ENCODE measurements at regions not wholly inside any gene's neighbourhood (a gene's known extent, or its start where the extent isn't known, plus 50 kb on each side); places are given as distances from the start of the nearest gene placed in this dataset.
"Not testable (repeated sequence)": the region's sequence is repeated elsewhere in the genome, so short reads cannot be mapped to it uniquely, and the experiment has no call there.

DNA sequence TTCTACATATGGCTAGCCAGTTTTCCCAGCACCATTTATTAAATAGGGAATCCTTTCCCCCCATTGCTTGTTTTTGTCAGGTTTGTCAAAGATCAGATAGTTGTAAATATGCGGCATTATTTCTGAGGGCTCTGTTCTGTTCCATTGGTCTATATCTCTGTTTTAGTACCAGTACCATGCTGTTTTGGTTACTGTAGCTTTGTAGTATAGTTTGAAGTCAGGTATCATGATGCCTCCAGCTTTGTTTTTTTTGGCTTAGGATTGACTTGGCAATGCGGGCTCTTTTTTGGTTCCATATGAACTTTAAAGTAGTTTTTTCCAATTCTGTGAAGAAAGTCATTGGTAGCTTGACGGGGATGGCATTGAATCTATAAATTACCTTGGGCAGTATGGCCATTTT lies 60.0 kb upstream of the GPC3 start:
- H3K27ac ChIP-seq; FAIRE-seq; ATAC-seq; H3K9me3 ChIP-seq; H3K27me3 ChIP-seq; H3K4me3 ChIP-seq; H3K36me3 ChIP-seq; intact Hi-C loops (cut with DNase I); H3K4me1 ChIP-seq; DNase-seq: not testable (repeated sequence)
- WGBS, 2 donors, result 82 to 94% methylated on average over 2 of the region's 3 CpGs

DNA sequence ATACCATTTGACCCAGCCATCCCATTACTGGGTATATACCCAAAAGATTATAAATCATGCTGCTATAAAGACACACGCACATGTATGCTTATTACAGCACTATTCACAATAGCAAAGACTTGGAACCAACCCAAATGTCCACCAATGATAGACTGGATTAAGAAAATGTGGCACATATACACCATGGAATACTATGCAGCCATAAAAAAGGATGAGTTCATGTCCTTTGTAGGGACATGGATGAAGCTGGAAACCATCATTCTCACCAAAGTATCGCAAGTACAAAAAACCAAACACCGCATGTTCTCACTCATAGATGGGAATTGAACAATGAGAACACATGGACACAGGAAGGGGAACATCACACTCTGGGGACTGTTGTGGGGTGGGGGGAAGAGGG lies 81.7 kb upstream of the GPC3 start:
- H3K27ac ChIP-seq; H3K36me3 ChIP-seq; FAIRE-seq; DNase-seq; intact Hi-C loops (cut with DNase I); H3K9me3 ChIP-seq; H3K4me1 ChIP-seq; H3K27me3 ChIP-seq; H3K4me3 ChIP-seq; ATAC-seq: not testable (repeated sequence)
- 86 to 88% methylated on average over 3 of the region's 3 CpGs for WGBS, 2 donors

- H3K4me1 ChIP-seq; DNase-seq; H3K36me3 ChIP-seq; FAIRE-seq; intact Hi-C loops (cut with DNase I); ATAC-seq; H3K4me3 ChIP-seq; H3K9me3 ChIP-seq; H3K27ac ChIP-seq: not testable (repeated sequence)
- peaks cover 0 to 14% (median 0%) of the 10 kb centered on the region in 4 donors for H3K27me3 ChIP-seq
- 67 to 77% methylated on average over 6 of the region's 6 CpGs for whole genome bisulfite sequencing, 2 donors
Measured at GRCh38 chrX:134071899-134072298, 86.5 kb upstream of the GPC3 start.

GRCh38 chrX:134073341-134073740 lies 87.9 kb upstream of the GPC3 start:
- ATAC-seq (no peak), DNase-seq (no peak), FAIRE-seq (no peak)
- no peaks in the 10 kb centered on the region for H3K4me1 ChIP-seq
- peaks cover 0 to 14% (median 0%) of the 10 kb centered on the region in 4 donors for H3K27me3 ChIP-seq
- H3K27ac ChIP-seq, result no peak overlapping the region
- no peak overlapping the region for H3K4me3 ChIP-seq
- no peaks in the 10 kb centered on the region for H3K9me3 ChIP-seq
- 74 to 95% methylated on average over 2 of the region's 2 CpGs for WGBS, 2 donors
- intact Hi-C loops (cut with DNase I), result no loop called here
- TF ChIP-seq, protein P1, sequence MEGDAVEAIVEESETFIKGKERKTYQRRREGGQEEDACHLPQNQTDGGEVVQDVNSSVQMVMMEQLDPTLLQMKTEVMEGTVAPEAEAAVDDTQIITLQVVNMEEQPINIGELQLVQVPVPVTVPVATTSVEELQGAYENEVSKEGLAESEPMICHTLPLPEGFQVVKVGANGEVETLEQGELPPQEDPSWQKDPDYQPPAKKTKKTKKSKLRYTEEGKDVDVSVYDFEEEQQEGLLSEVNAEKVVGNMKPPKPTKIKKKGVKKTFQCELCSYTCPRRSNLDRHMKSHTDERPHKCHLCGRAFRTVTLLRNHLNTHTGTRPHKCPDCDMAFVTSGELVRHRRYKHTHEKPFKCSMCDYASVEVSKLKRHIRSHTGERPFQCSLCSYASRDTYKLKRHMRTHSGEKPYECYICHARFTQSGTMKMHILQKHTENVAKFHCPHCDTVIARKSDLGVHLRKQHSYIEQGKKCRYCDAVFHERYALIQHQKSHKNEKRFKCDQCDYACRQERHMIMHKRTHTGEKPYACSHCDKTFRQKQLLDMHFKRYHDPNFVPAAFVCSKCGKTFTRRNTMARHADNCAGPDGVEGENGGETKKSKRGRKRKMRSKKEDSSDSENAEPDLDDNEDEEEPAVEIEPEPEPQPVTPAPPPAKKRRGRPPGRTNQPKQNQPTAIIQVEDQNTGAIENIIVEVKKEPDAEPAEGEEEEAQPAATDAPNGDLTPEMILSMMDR (IDR thresholded peaks at IDR 0.05), result no peak
- H3K36me3 ChIP-seq, result no peaks in the 10 kb centered on the region

DNA sequence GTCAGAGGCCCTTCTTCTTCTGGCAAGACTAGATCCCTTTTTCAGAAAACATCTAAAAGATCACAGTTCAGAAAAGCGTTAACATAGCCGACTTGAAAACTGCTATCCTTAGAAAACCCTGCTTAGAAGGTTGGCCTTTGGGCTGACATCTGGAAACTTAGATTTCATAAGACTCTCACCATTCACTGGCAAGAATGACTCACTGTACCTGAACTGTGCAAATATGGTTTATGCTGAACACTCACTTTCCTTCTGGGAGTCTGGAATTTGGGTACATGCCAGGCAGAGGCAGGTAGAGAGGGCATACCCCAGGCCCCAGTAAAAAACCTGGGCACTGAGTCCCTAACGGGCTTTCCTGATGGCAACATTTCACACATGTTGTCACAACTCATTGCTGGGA lies 88.8 kb upstream of the GPC3 start:
- intact Hi-C loops (cut with DNase I), result no loop called here
- 57 to 58% methylated on average over 3 of the region's 3 CpGs for WGBS, 2 donors
- no peak for FAIRE-seq

DNA sequence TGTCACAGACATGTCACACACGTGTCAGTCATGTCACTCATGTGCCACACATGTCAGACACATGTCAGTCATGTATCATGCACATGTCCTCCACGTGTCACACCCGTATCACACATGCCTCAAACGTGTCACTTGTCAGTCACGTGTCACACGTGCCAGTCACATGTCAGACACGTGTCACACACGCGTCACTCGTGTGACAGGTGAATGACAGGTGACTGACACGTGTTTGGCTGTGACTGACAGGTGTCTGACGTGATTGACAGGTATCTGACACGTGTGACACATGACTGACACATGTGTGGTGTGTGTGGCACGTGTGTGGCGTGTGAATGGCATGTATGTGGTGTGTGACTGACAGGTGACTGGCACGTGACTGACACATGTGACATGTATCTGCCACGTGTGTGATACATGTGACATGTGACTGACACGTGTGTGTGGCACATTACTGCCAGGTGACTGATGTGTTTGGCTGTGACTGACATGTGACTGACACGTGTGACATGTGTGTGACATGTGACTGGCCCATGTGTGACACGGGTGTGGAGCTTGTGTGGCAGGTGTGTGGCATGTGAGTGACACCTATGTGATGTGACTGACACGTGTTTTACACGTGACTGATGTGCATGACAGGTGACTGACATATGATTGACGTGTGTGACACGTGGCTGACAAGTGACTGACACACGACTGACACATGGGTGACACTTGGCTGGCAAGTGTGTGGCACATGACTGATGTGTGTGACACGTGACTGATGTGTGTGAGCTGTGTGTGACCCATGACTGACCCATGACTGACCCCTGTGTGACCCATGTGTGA lies 90.7 kb upstream of the GPC3 start:
- FAIRE-seq (no peak), DNase-seq (no peak), ATAC-seq (no peak)
- Histone ChIP-seq H3K9me3 (no peaks in the 10 kb centered on the region), H3K27ac (no peak overlapping the region), H3K4me3 (no peak overlapping the region), H3K36me3 (no peaks in the 10 kb centered on the region), H3K27me3 (peaks cover 0 to 19% (median 0%) of the 10 kb centered on the region in 4 donors), H3K4me1 (no peaks in the 10 kb centered on the region)
- intact Hi-C loops (cut with DNase I), result no loop called here
- 65 to 72% methylated on average over 26 of the region's 26 CpGs for WGBS, 2 donors
- TF ChIP-seq, protein P1 (IDR thresholded peaks at IDR 0.05), result no peak

More for the DNA sequence above, 88.8 kb upstream of the GPC3 start:
- ATAC-seq (no peak), DNase-seq (no peak)
- H3K27ac ChIP-seq, result no peak overlapping the region
- H3K4me3 ChIP-seq, result no peak overlapping the region
- TF ChIP-seq, protein P1 (IDR thresholded peaks at IDR 0.05), result no peak
- no peaks in the 10 kb centered on the region for H3K4me1 ChIP-seq
- no peaks in the 10 kb centered on the region for H3K9me3 ChIP-seq
- peaks cover 0 to 16% (median 0%) of the 10 kb centered on the region in 4 donors for H3K27me3 ChIP-seq
- no peaks in the 10 kb centered on the region for H3K36me3 ChIP-seq
